OCI-LY7 (cell line): ENCODE measurements at regions not wholly inside any gene's neighbourhood (a gene's known extent, or its start where the extent isn't known, plus 50 kb on each side); places are given as distances from the start of the nearest gene placed in this dataset.

Experiments used
- CTCF ChIP-seq: fragments of 200-600 bp; sonication (generic); conservative IDR thresholded peaks from 2 replicates; pipeline ENCODE4 v1.5.1; 2014; ENCODE audit warnings: mild to moderate bottlenecking, antibody characterized with exemption, low read length, moderate library complexity, mixed read lengths
- EZH2phosphoT487 ChIP-seq: fragments of 200-600 bp; sonication (generic); IDR thresholded peaks from 2 replicates; pipeline ENCODE4 v1.6.1; 2018; ENCODE audit warnings: low read depth, borderline replicate concordance, mild to moderate bottlenecking, mixed run types, antibody characterized with exemption, low read length, moderate library complexity, mixed read lengths

- TF ChIP-seq CTCF = no peak
- no peak for TF ChIP-seq EZH2phosphoT487
Observed at GRCh38 chr10:118925404-118926071, 104.0 kb upstream of the NANOS1 start.
